Activated naive CD8-positive, alpha-beta T cell treated with anti-CD3 and anti-CD28 coated beads, Interleukin-2, amount 10 ng/mL, durations not matched to agents 7 days and 5 days (primary cell): ENCODE measurements at regions not wholly inside any gene's neighbourhood (a gene's known extent, or its start where the extent isn't known, plus 50 kb on each side); places are given as distances from the start of the nearest gene placed in this dataset.

Source experiments
- ATAC-seq: fragments of 150-1000 bp; cut with Tn5 transposase; one replicate; pipeline ENCODE4 v1.10.0; 2021; ENCODE audit warnings: low read depth, moderate library complexity
- POLR2A ChIA-PET: fragments of 350-600 bp; sonication (Branson Sonifier 250); formaldehyde crosslinking; loops from one replicate; lab custom pipeline; 2021; ENCODE audit warnings: antibody characterized with exemption; lab: Charles Lee
- DNase-seq: peaks from one replicate; pipeline ENCODE4 v3.0.0; 2021
- H3K27ac Mint-ChIP-seq: one replicate; pipeline ENCODE4 v1.8.0; 2022; ENCODE audit warnings: mild to moderate bottlenecking, mixed read lengths
- H3K27me3 Mint-ChIP-seq: one replicate; pipeline ENCODE4 v1.8.0; 2022; ENCODE audit warnings: mild to moderate bottlenecking, moderate library complexity, mixed read lengths
- H3K36me3 Mint-ChIP-seq: one replicate; pipeline ENCODE4 v1.8.0; 2021; ENCODE audit warnings: mild to moderate bottlenecking, mixed read lengths
- H3K4me1 Mint-ChIP-seq: one replicate; pipeline ENCODE4 v1.8.0; 2021; ENCODE audit warnings: mixed read lengths
- H3K4me3 Mint-ChIP-seq: one replicate; pipeline ENCODE4 v1.8.0; 2022; ENCODE audit warnings: mild to moderate bottlenecking, moderate library complexity, mixed read lengths
- H3K9me3 Mint-ChIP-seq: one replicate; pipeline ENCODE4 v1.8.0; 2021; ENCODE audit warnings: mixed read lengths

DNA sequence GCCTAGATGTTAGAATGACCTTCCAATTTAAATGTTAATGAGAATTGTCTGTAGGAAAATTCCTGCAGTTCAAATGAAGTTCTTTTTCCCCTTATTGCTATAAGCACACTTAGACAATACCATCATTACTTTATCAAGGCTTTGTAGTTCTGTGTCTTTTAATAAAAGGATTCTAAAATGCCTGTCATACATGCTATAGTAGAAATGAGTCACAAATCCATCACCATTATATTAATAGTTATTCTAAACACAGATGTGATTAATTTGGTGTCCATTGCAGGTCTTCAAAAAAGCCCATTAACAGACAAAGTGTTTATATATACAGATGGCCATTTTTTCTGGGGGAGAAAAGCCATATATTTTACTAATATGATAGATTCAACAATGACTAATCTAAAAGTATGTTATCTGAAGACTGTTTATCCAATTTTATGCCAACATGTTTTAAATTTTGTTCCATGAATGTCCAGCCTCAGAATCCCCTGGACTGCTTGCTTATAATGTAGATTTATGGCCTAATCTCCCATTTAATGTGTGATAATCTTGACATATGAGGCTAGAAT is 1678.3 kb upstream of the PCDH20 start:
- peaks cover 6% of the 10 kb centered on the region for H3K9me3 Mint-ChIP-seq
- H3K4me3 Mint-ChIP-seq = no peak overlapping the region
- POLR2A ChIA-PET = no interaction called here
- H3K27ac Mint-ChIP-seq = no peak overlapping the region
- no peak for ATAC-seq
- no peak for DNase-seq
- H3K4me1 Mint-ChIP-seq = no peaks in the 10 kb centered on the region
- no peaks in the 10 kb centered on the region for H3K27me3 Mint-ChIP-seq
- no peaks in the 10 kb centered on the region for H3K36me3 Mint-ChIP-seq

DNA sequence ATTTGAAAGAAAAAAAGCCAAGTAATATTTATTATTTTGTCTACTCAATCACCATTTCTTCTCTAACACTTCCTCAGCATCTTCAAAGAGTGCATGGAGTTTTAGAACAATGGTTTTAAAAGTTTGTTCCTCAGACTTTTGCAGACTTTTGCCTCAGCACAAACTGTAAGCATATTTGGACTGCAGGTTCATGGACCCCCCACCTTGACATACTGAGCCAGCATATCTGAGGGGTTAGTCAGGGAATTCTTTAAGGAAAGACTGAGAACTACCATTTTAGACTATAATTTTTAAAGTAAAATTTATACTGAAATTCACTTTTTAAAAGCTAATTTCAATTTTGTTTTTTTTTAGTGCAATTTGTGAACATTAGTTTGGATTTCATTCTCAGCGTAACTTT is 1676.8 kb upstream of the PCDH20 start:
- Mint-ChIP-seq H3K4me1 (no peaks in the 10 kb centered on the region), H3K27ac (no peak overlapping the region), H3K27me3 (no peaks in the 10 kb centered on the region), H3K4me3 (no peak overlapping the region), H3K9me3 (peaks cover 6% of the 10 kb centered on the region), H3K36me3 (no peaks in the 10 kb centered on the region)
- no peak for ATAC-seq
- POLR2A ChIA-PET = no interaction called here
- DNase-seq = no peak

DNA sequence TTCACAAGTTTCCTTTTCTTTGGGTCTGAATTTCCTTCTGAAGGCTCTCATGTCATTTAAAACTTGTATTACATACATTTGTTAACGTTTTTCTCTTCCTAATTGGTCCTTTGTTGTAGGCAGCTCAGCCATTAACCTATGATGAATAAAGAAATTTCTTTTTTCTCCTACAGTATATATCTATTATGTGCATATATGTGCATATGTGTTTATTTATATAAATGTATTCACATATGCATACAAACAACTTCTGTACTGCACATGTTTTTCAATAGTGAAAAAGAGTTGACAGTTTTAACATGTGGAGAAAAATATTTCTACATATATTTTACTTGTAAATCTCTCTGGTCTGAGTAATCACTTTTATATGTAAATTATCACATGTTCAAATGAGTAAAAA is 1674.9 kb upstream of the PCDH20 start:
- no peak overlapping the region for H3K4me3 Mint-ChIP-seq
- DNase-seq (no peak), ATAC-seq (no peak)
- H3K36me3 Mint-ChIP-seq = no peaks in the 10 kb centered on the region
- POLR2A ChIA-PET = no interaction called here
- no peaks in the 10 kb centered on the region for H3K4me1 Mint-ChIP-seq
- no peak overlapping the region for H3K27ac Mint-ChIP-seq
- no peaks in the 10 kb centered on the region for H3K9me3 Mint-ChIP-seq
- H3K27me3 Mint-ChIP-seq = no peaks in the 10 kb centered on the region

DNA sequence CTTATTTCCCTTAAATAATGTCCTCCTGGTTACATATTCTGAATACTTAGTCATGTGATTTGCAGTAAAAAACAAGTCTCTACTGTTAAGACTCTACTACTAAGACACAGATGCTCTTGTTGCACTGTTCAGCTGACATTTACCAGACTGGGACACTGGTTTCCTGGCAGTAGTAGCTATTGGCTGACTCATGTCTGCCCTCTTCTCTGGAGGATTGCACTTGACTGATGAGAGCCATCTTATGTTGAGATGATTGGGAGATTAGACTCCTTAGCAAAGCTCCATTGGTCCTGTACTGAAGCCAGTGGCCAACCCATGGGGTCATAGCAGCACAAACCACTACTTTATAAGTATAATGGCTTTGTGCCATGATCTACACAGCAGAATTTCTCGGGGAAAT is 1672.6 kb upstream of the PCDH20 start:
- H3K36me3 Mint-ChIP-seq = no peaks in the 10 kb centered on the region

DNA sequence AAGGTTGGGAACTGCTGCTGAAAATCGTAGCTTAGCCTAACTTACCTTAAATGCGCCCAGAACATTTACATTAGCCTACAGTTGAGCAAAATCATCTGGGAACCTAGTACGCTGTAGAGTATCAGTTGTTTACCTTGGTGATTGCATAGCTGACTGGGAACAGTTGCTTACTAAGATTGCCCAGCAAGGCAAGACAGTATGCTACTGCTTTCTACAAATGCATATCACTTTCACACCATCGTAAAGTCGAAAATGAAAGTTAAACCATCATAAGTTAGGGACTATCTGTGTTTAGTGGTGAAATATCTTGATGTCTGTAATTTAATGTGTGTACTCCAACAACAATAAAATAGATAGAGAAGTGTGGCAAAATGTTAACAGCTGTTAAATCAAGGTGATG is 1670.6 kb upstream of the PCDH20 start:
- Mint-ChIP-seq H3K36me3 (no peaks in the 10 kb centered on the region), H3K27me3 (no peaks in the 10 kb centered on the region), H3K9me3 (no peaks in the 10 kb centered on the region), H3K27ac (no peak overlapping the region), H3K4me1 (no peaks in the 10 kb centered on the region), H3K4me3 (no peak overlapping the region)
- no peak for DNase-seq
- no peak for ATAC-seq
- POLR2A ChIA-PET = no interaction called here

More for the DNA sequence above, 1672.6 kb upstream of the PCDH20 start:
- Mint-ChIP-seq H3K27ac (no peak overlapping the region), H3K9me3 (no peaks in the 10 kb centered on the region), H3K4me1 (no peaks in the 10 kb centered on the region), H3K4me3 (no peak overlapping the region), H3K27me3 (no peaks in the 10 kb centered on the region)
- POLR2A ChIA-PET = no interaction called here
- no peak for DNase-seq
- ATAC-seq = no peak

DNA sequence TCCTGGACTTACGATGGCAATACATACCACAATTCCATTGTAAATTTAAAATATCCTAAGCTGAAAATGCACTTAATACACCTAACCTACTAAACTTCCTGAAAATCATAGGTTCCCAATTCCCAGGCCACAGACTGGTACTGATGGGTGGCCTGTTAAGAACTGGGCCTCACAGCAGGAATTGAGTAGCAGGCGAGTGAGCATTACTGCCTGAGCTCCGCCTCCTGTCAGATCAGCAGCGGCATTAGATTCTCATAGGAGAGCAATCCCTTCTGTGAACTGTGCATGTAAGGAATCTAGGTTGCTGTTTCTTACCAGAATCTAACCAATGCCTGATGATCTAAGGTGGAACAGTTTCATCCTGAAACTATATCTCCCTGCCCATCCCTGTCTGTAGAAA is 1670.2 kb upstream of the PCDH20 start:
- no peak for DNase-seq
- no peaks in the 10 kb centered on the region for H3K27me3 Mint-ChIP-seq
- H3K36me3 Mint-ChIP-seq = no peaks in the 10 kb centered on the region
- H3K27ac Mint-ChIP-seq = no peak overlapping the region
- H3K9me3 Mint-ChIP-seq = no peaks in the 10 kb centered on the region
- POLR2A ChIA-PET = no interaction called here
- H3K4me3 Mint-ChIP-seq = no peak overlapping the region
- no peaks in the 10 kb centered on the region for H3K4me1 Mint-ChIP-seq
- ATAC-seq = no peak

DNA sequence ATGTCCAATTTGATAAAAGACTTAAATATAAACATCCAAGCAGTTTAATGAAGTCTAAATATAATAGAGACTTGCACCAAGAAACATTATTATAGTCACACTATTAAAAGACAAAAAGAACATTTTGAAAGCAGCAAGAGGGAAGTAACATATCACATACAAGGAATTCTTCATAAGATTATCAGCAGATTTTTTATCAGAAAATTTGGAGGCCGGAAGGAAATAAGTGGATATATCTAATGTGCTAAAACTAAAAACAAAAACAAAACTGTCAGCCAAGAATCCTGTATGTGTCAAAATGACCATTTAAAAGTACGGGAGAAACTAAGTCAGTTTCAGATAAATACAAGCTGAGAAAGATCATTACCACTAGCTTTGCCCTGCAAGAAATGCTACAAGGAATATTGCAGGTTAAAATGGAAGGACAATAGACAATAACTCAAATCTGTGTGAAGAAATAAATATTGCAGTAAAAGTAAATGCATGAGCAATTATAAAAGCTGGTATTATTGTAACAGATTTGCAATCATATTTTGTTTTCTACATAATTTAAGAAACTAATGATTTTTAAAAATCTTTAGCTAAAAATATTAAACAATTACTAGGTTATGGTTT is 1665.9 kb upstream of the PCDH20 start:
- Mint-ChIP-seq H3K36me3 (no peaks in the 10 kb centered on the region), H3K27me3 (no peaks in the 10 kb centered on the region), H3K27ac (no peak overlapping the region), H3K9me3 (no peaks in the 10 kb centered on the region), H3K4me3 (no peak overlapping the region), H3K4me1 (no peaks in the 10 kb centered on the region)
- no peak for ATAC-seq
- no peak for DNase-seq
- POLR2A ChIA-PET = no interaction called here

DNA sequence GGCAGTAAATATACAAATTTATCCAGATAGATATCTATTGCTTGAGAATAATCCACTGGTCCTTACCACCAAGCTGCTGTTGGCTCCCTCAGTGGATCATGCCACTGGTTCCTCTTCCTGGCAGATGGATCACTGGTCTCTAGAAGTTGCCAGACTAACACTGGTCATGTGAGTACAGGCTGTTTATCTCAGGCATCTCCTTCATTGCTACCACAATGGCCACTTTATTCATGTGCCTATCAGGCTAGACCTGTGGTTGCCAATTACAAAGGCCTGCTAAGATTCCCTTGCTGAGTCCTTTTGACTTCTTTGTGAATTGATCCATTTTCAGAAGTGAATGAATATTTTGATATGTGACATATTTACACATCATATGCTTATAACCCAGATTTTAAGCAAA is 1659.5 kb upstream of the PCDH20 start:
- DNase-seq (no peak), ATAC-seq (no peak)
- Mint-ChIP-seq H3K4me3 (no peak overlapping the region), H3K4me1 (no peaks in the 10 kb centered on the region), H3K36me3 (no peaks in the 10 kb centered on the region), H3K27ac (no peak overlapping the region), H3K27me3 (no peaks in the 10 kb centered on the region), H3K9me3 (no peaks in the 10 kb centered on the region)
- POLR2A ChIA-PET = no interaction called here

DNA sequence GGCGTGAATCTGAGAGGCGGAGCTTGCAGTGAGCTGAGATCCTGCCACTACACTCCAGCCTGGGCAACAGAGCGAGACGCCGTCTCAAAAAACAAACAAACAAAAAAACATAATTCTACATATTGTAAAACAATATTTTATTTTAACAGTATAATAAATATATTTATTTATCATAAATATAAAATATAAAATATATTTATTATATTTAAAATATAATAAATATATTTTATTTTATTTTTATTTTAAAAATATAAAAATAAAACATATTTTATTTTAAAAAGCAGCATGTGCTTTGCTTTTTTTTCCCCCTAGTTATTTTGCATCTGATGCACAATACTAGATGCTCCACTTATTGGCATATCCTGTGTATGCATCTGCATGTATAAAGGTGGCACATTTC is 1634.6 kb upstream of the PCDH20 start:
- Mint-ChIP-seq H3K27ac (no peak overlapping the region), H3K36me3 (no peaks in the 10 kb centered on the region), H3K9me3 (peaks cover 5% of the 10 kb centered on the region), H3K27me3 (no peaks in the 10 kb centered on the region), H3K4me3 (no peak overlapping the region), H3K4me1 (no peaks in the 10 kb centered on the region)
- POLR2A ChIA-PET = no interaction called here
- ATAC-seq (no peak), DNase-seq (no peak)

DNA sequence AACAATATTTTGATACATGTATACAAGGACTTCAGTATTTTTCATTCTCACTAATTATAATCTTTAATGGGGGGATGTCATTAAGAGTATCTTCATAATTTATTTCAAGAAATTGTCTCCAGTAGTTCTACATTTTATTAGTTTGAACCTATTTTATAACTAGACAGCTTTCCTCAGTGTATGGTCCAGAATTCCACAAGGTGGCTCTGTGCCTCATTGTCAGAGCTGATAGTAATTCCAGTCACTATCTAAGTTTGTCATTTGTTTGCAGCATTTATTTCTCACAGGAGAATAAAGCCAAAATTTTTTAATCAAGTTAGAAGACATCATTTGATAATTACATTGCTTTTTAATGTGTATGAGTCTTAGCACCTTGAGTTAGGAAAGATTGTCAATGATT is 1633.0 kb upstream of the PCDH20 start:
- H3K27ac Mint-ChIP-seq = no peak overlapping the region
- H3K4me3 Mint-ChIP-seq = no peak overlapping the region
- DNase-seq (no peak), ATAC-seq (no peak)
- H3K36me3 Mint-ChIP-seq = no peaks in the 10 kb centered on the region
- peaks cover 5% of the 10 kb centered on the region for H3K9me3 Mint-ChIP-seq
- POLR2A ChIA-PET = no interaction called here
- H3K27me3 Mint-ChIP-seq = no peaks in the 10 kb centered on the region
- no peaks in the 10 kb centered on the region for H3K4me1 Mint-ChIP-seq

DNA sequence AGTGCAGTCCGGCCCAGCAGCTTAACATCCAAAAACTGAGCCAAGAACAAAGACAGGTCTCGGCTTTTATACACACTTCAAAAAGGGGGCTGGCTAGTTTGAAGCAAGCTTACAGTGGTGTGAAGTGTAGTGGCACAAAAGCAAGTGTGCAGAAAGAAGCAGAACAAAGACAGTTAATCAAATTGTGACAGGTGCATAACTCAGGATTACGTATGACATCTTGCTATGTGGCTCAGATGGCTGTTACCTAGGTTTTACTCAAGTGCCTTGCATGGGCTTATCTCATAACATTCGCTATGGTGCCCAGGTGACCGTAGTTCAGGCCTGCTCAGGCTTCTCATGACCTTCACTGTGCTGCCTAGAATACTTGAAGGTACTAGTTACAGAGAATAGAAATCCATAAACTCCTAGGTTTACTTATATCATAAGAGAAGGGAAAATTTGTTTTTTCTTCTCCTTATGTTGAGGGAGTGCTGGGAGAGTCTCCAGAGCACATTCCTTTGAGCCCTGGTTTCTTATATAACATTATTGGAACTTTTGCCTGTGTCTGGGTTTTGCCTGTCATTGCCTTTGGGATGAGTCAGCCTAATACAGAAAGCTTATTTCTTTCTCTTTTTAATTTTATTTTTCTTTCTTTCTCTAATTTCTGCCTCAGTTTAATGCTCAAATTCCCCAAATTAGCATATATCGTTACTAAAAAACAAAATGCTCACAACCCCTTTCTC is 1629.1 kb upstream of the PCDH20 start:
- H3K9me3 Mint-ChIP-seq = peaks cover 7% of the 10 kb centered on the region
- no peaks in the 10 kb centered on the region for H3K36me3 Mint-ChIP-seq
- no peaks in the 10 kb centered on the region for H3K27me3 Mint-ChIP-seq
- no peak overlapping the region for H3K4me3 Mint-ChIP-seq
- no peak overlapping the region for H3K27ac Mint-ChIP-seq
- POLR2A ChIA-PET = no interaction called here
- no peaks in the 10 kb centered on the region for H3K4me1 Mint-ChIP-seq
- no peak for ATAC-seq
- DNase-seq = no peak

DNA sequence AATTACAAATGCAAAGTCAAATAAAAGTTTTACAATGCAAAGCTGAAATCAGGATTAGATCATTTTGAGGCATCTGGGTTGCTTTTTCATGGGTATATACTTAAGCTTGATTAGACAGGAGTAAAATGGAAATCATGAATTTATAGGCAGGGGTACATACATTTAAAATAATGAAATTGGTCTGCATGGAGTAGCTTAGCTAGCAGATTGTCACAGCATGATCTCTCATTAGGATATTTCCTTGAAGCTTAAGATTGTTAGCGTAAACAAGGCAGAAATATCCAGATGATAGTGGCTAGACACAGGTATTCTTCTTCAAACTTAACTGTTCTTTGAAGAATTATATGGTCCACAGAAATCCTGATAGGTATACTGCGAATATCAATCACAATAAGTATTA is 1627.0 kb upstream of the PCDH20 start:
- DNase-seq (no peak), ATAC-seq (no peak)
- peaks cover 11% of the 10 kb centered on the region for H3K9me3 Mint-ChIP-seq
- H3K36me3 Mint-ChIP-seq = no peaks in the 10 kb centered on the region
- H3K27ac Mint-ChIP-seq = no peak overlapping the region
- H3K4me3 Mint-ChIP-seq = no peak overlapping the region
- POLR2A ChIA-PET = no interaction called here
- H3K27me3 Mint-ChIP-seq = no peaks in the 10 kb centered on the region
- no peaks in the 10 kb centered on the region for H3K4me1 Mint-ChIP-seq

DNA sequence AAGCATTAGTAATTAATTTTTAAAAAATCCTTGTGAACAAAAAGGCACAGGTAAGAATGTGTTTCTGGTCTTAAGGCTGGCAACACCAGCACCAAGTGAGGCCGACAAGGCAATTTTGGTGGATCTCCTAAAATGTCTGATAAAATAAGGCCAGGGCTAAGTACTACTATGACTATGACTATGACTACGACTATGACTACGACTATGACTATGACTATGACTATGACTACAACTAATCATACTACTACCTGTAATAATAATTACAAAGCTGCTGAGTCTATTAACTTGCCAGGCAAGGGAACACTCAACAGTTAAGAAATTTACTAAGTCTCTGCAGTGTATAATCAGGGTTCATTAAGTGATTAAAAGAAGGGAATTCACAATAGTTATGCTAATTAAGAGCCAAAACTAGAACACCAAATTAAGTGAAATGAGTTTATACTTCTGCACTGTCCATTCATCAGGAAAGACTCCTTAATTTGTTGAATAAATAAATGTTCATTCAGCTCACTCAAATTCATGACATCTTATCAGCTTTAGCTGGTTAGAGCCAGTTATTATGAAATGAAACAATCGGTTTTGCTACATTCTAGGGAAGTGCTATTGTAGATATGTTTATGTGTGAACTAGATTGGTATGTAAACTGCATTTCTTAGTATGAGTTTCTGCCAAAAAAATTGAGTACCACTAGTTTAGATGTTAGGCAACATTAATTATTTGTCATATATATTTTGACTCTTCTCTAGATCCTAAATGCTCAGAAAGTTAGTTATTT is 1626.2 kb upstream of the PCDH20 start:
- DNase-seq (no peak), ATAC-seq (no peak)
- Mint-ChIP-seq H3K4me1 (no peaks in the 10 kb centered on the region), H3K9me3 (peaks cover 12% of the 10 kb centered on the region), H3K4me3 (no peak overlapping the region), H3K27ac (no peak overlapping the region), H3K27me3 (no peaks in the 10 kb centered on the region), H3K36me3 (no peaks in the 10 kb centered on the region)
- POLR2A ChIA-PET = no interaction called here
